GM12873 (cell line): ENCODE measurements at regions not wholly inside any gene's neighbourhood (a gene's known extent, or its start where the extent isn't known, plus 50 kb on each side); places are given as distances from the start of the nearest gene placed in this dataset.

ENCODE experiments used
- TF ChIP-seq, protein P1 (sequence below): IDR thresholded peaks from 2 replicates; pipeline ENCODE4 v1.5.1; 2012; ENCODE audit warnings: low read depth, mild to moderate bottlenecking, moderate library complexity, low read length, control low read depth; ENCODE audit not compliant: insufficient read depth; ENCODE audit errors: missing control alignments

DNA sequence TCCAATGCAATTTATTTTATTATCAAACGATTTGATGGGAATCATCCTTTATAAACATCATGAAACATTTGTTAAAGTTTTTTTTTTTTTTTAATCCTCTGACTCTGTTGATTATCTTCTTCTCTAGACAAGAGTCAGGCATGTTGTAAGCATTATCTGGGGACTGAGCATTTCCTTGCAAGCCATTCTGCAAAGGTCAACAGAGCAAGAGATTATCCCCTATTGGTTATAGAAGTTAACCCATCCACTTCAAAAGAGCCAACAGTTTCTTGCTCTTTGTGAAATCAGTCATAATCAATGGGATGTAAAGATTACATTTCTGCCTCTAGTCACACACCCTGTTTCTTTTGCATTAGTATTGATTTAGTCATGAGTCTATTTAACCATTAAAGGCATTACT is 368.8 kb upstream of the ADGRL4 start:
- TF ChIP-seq, protein P1, sequence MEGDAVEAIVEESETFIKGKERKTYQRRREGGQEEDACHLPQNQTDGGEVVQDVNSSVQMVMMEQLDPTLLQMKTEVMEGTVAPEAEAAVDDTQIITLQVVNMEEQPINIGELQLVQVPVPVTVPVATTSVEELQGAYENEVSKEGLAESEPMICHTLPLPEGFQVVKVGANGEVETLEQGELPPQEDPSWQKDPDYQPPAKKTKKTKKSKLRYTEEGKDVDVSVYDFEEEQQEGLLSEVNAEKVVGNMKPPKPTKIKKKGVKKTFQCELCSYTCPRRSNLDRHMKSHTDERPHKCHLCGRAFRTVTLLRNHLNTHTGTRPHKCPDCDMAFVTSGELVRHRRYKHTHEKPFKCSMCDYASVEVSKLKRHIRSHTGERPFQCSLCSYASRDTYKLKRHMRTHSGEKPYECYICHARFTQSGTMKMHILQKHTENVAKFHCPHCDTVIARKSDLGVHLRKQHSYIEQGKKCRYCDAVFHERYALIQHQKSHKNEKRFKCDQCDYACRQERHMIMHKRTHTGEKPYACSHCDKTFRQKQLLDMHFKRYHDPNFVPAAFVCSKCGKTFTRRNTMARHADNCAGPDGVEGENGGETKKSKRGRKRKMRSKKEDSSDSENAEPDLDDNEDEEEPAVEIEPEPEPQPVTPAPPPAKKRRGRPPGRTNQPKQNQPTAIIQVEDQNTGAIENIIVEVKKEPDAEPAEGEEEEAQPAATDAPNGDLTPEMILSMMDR = no peak

DNA sequence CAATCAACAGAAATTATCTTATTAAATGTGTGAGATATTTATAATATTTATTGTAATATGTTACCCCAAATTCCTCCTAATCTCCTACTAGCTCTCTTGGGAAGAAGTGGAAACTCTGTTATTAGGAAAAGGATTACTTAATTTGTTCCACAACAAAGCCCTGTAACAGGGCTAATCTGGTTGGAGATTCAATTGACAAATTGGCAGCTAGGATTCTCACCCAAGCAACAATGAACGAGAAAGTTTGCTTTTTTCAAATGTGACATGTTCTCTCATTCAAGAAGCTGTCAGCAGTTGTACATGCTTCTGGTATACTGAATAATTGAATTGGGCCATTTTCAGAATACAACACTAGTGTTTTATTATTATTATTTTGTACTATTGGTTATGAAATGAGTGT is 367.9 kb upstream of the ADGRL4 start:
- TF ChIP-seq, protein P1 = no peak

DNA sequence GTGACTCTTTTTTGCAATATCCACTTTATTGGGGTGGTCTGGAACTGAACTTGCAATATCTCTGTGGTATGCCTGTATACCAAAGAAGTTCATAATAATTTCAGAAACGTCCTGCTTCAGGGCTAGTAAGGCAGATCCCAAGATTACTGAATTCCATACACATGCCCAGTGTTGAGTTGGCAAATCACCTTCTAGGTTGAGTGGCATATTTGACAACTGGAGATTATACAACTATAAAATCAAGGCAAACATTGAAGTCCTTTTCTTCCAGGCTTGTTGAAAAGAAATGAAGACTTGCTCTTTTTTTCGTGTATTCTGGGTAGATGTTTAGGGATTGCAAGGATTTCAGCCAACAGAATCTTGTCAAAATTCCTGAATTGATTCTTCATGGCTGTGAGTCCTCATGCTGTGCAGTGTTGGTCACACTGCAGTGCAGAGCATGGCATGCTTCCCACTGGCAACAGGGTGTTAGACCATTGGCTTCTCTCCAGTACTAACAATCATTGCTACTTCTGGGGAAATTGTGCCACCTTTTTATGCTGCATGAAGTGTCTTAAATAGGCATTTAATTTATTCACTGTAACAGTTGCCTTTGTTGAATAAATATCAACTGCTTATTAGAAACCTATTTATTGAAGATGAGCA is 367.1 kb upstream of the ADGRL4 start:
- TF ChIP-seq, protein P1 = no peak

GRCh38 chr1:79371802-79372201 is 365.3 kb upstream of the ADGRL4 start:
- TF ChIP-seq, protein P1 = no peak

DNA sequence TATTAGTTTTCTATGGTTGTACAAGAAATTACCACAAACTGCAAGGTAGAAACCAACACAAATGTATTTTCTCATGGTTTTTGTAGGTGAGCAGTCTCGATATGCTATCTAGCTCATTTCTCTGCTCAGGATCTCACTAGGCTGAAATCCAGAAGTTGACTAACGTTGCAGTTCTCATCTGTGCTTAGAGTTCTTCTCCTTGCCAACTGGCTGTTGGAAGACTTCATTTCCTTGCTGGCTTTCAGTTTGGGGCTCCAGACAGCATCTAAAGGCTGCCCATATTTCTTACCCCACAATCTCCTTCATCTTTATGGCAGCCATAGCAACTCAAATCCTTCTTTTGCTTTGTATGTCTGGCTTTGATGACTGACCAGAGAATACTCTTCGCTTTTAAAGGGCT is 362.6 kb upstream of the ADGRL4 start:
- TF ChIP-seq, protein P1 = no peak

GRCh38 chr1:79364896-79365295 is 358.4 kb upstream of the ADGRL4 start:
- TF ChIP-seq, protein P1 = no peak

GRCh38 chr1:79363430-79363829 is 356.9 kb upstream of the ADGRL4 start:
- TF ChIP-seq, protein P1 = no peak
